Neural progenitor cell (in vitro differentiated cells): ENCODE measurements at regions not wholly inside any gene's neighbourhood (a gene's known extent, or its start where the extent isn't known, plus 50 kb on each side); places are given as distances from the start of the nearest gene placed in this dataset.

Experiments used
- DNase-seq: peaks from one replicate; pipeline ENCODE4 v3.0.0-alpha.2; 2016; ENCODE audit warnings: low spot score
- H2AFZ ChIP-seq: fragments of 200-600 bp; sonication (generic); replicated peaks from 2 replicates; pipeline ENCODE4 v1.6.1; 2016; ENCODE audit warnings: antibody characterized with exemption
- H3F3A ChIP-seq: fragments of 200-600 bp; sonication (generic); 2 replicates; pipeline ENCODE4 v1.6.1; 2016; ENCODE audit warnings: antibody characterized with exemption, low read depth
- H3K27ac ChIP-seq: fragments of 200-600 bp; sonication (generic); 2 replicates; pipeline ENCODE4 v1.5.1; 2016; ENCODE audit warnings: mild to moderate bottlenecking
- H3K27me3 ChIP-seq: fragments of 200-600 bp; sonication (generic); 2 replicates; pipeline ENCODE4 v1.6.1; 2016; ENCODE audit warnings: mild to moderate bottlenecking, moderate library complexity
- H3K36me3 ChIP-seq: fragments of 200-600 bp; sonication (generic); 2 replicates; pipeline ENCODE4 v1.5.1; 2016
- H3K4me1 ChIP-seq: fragments of 200-600 bp; sonication (generic); 2 replicates; pipeline ENCODE4 v1.6.1; 2016; ENCODE audit warnings: mixed run types
- H3K4me2 ChIP-seq: fragments of 200-600 bp; sonication (generic); 2 replicates; pipeline ENCODE4 v1.6.1; 2016
- H3K4me3 ChIP-seq: fragments of 200-600 bp; sonication (generic); 2 replicates; pipeline ENCODE4 v1.5.1; 2016
- H3K79me2 ChIP-seq: fragments of 200-600 bp; sonication (generic); 2 replicates; pipeline ENCODE4 v1.6.1; 2016; ENCODE audit warnings: low read depth
- H3K9ac ChIP-seq: fragments of 200-600 bp; sonication (generic); 2 replicates; pipeline ENCODE4 v1.6.1; 2016
- H3K9me3 ChIP-seq: fragments of 200-600 bp; sonication (generic); 2 replicates; pipeline ENCODE4 v1.5.1; 2016; ENCODE audit warnings: low read depth
- H4K20me1 ChIP-seq: fragments of 200-600 bp; sonication (generic); 2 replicates; pipeline ENCODE4 v1.6.1; 2016; ENCODE audit warnings: low read depth
- H3K27ac Mint-ChIP-seq: 3 replicates; pipeline ENCODE4 v1.8.0; 2021; ENCODE audit warnings: mixed read lengths
- H3K27me3 Mint-ChIP-seq: 2 replicates; pipeline ENCODE4 v1.8.0; 2022; ENCODE audit warnings: low read depth, mild to moderate bottlenecking, inconsistent platforms, moderate library complexity, mixed read lengths; ENCODE audit not compliant: insufficient read depth
- H3K36me3 Mint-ChIP-seq: 3 replicates; pipeline ENCODE4 v1.8.0; 2021; ENCODE audit warnings: mixed read lengths
- H3K4me1 Mint-ChIP-seq: 3 replicates; pipeline ENCODE4 v1.8.0; 2021; ENCODE audit warnings: mixed read lengths
- H3K4me3 Mint-ChIP-seq: 3 replicates; pipeline ENCODE4 v1.8.0; 2021; ENCODE audit warnings: mild to moderate bottlenecking, moderate library complexity, mixed read lengths
- H3K9me3 Mint-ChIP-seq: 3 replicates; pipeline ENCODE4 v1.8.0; 2020; ENCODE audit warnings: mixed read lengths
- EZH2 ChIP-seq: fragments of 200-600 bp; sonication (generic); IDR thresholded peaks from 2 replicates; pipeline ENCODE4 v1.6.1; 2017; ENCODE audit warnings: antibody characterized with exemption, mild to moderate bottlenecking, moderate library complexity
- EZH2phosphoT487 ChIP-seq: fragments of 200-600 bp; sonication (generic); IDR thresholded peaks from 2 replicates; pipeline ENCODE4 v1.6.1; 2017; ENCODE audit warnings: antibody characterized with exemption
- TF ChIP-seq, protein P1 (sequence below): fragments of 200-600 bp; sonication (generic); IDR thresholded peaks from 2 replicates; pipeline ENCODE4 v1.5.1; 2017; ENCODE audit warnings: antibody characterized with exemption, mild to moderate bottlenecking

DNA sequence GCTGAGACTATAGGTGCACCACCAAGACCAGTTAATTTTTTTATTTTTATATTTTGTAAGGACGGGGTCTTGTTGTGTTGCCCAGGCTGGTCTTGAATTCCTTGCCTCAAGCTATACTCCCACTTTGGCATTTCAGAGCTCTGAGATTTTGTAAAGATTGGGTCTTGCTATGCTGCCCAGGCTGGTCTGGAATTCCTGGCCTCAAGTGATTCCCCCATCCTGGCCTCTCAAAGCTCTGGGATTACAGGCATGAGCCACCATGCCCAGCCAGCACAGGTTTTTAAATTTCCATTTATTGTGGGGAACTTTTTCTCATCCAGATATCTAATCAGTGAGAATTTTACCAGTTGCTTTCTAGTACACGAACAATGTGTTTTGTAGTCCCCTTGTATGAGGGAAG, 156.1 kb upstream of the VLDLR start:
- peaks cover 2% of the 10 kb centered on the region for H3K9me3 Mint-ChIP-seq
- H3K36me3 Mint-ChIP-seq: no peaks in the 10 kb centered on the region
- Histone ChIP-seq H3K4me2 (no peak overlapping the region), H3K9ac (no peak overlapping the region), H3K4me1 (peaks cover 6% of the 10 kb centered on the region), H3K36me3 (no peaks in the 10 kb centered on the region), H3K4me3 (no peak overlapping the region), H3K79me2 (no peaks in the 10 kb centered on the region), H4K20me1 (no peaks in the 10 kb centered on the region), H3K27me3 (no peaks in the 10 kb centered on the region), H3K9me3 (no peaks in the 10 kb centered on the region), H3F3A (no peaks in the 10 kb centered on the region), H2AFZ (no peak overlapping the region), H3K27ac (no peak overlapping the region)
- no peak for DNase-seq
- H3K4me3 Mint-ChIP-seq: no peak overlapping the region
- H3K27me3 Mint-ChIP-seq: no peaks in the 10 kb centered on the region
- TF ChIP-seq, protein P1, sequence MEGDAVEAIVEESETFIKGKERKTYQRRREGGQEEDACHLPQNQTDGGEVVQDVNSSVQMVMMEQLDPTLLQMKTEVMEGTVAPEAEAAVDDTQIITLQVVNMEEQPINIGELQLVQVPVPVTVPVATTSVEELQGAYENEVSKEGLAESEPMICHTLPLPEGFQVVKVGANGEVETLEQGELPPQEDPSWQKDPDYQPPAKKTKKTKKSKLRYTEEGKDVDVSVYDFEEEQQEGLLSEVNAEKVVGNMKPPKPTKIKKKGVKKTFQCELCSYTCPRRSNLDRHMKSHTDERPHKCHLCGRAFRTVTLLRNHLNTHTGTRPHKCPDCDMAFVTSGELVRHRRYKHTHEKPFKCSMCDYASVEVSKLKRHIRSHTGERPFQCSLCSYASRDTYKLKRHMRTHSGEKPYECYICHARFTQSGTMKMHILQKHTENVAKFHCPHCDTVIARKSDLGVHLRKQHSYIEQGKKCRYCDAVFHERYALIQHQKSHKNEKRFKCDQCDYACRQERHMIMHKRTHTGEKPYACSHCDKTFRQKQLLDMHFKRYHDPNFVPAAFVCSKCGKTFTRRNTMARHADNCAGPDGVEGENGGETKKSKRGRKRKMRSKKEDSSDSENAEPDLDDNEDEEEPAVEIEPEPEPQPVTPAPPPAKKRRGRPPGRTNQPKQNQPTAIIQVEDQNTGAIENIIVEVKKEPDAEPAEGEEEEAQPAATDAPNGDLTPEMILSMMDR: no peak
- TF ChIP-seq EZH2phosphoT487 (no peak), EZH2 (no peak)
- H3K27ac Mint-ChIP-seq: no peak overlapping the region
- H3K4me1 Mint-ChIP-seq: peaks cover 10% of the 10 kb centered on the region

DNA sequence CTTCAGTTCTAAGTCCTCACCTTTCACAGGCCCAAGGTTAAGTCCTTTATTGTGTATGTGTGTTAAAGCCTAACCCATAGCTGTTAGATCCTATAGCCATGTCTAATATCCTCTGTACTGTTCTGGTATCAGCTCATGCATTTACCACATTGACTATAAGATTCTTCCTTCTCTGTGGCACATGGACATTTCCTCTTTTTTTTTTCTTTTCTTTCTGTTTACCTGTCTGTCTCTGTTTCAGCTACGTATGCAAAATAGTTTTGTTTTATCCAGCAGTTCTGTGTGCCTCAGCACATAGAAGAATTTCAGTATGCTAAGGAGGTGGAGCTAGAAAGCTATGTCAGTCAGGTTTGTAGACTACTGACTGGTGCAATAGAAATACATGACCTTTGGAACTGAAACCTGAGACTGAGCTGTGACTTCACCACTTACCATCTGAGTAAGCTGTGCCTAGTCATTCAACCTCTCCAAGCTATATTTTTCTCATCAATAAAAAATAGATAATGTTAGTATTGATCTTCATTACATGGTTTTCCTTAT, 155.6 kb upstream of the VLDLR start:
- H3K27me3 ChIP-seq: no peaks in the 10 kb centered on the region
- no peak overlapping the region for H2AFZ ChIP-seq
- H3K4me3 ChIP-seq: no peak overlapping the region
- H4K20me1 ChIP-seq: no peaks in the 10 kb centered on the region
- no peak overlapping the region for H3K4me2 ChIP-seq
- H3K79me2 ChIP-seq: no peaks in the 10 kb centered on the region
- no peak for DNase-seq
- H3K4me3 Mint-ChIP-seq: no peak overlapping the region
- H3K4me1 ChIP-seq: peaks cover 6% of the 10 kb centered on the region
- H3K9me3 ChIP-seq: no peaks in the 10 kb centered on the region
- peaks cover 2% of the 10 kb centered on the region for H3K9me3 Mint-ChIP-seq
- H3F3A ChIP-seq: no peaks in the 10 kb centered on the region
- peaks cover 10% of the 10 kb centered on the region for H3K4me1 Mint-ChIP-seq
- no peak for TF ChIP-seq EZH2phosphoT487
- no peak for TF ChIP-seq EZH2
- TF ChIP-seq, protein P1: no peak
- H3K27me3 Mint-ChIP-seq: no peaks in the 10 kb centered on the region
- H3K36me3 ChIP-seq: no peaks in the 10 kb centered on the region
- H3K27ac Mint-ChIP-seq: no peak overlapping the region
- H3K36me3 Mint-ChIP-seq: no peaks in the 10 kb centered on the region
- no peak overlapping the region for H3K27ac ChIP-seq
- no peak overlapping the region for H3K9ac ChIP-seq

DNA sequence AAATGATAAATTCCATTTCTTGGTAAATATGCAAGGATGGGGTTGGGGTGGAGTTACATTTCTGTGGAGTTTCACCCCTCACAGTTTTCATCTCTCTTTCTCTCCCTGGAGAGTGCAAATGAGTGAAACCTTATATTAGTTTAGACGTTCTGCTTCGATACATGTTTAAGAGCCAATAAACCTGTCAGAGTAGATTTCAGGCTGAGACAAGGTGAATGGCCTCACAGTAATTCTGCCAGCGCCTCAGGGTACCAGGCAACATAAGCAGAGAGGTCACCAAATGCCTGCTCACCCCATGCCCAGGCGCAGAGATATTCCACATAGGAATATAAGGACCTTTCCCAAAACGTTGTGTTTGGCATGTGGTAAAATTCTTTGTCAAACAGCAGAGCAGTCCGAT, 154.9 kb upstream of the VLDLR start:
- peak overlapping the region; percentile 23 for H3K4me3 Mint-ChIP-seq
- H3K36me3 ChIP-seq: no peaks in the 10 kb centered on the region
- no peak overlapping the region for H3K27ac ChIP-seq
- peaks cover 2% of the 10 kb centered on the region for H3K9me3 Mint-ChIP-seq
- H2AFZ ChIP-seq: no peak overlapping the region
- H3K27me3 Mint-ChIP-seq: no peaks in the 10 kb centered on the region
- peaks cover 6% of the 10 kb centered on the region for H3K4me1 ChIP-seq
- H3K27me3 ChIP-seq: no peaks in the 10 kb centered on the region
- no peaks in the 10 kb centered on the region for H4K20me1 ChIP-seq
- no peak overlapping the region for H3K4me3 ChIP-seq
- H3K36me3 Mint-ChIP-seq: no peaks in the 10 kb centered on the region
- H3K9ac ChIP-seq: no peak overlapping the region
- TF ChIP-seq EZH2phosphoT487: no peak
- H3K4me1 Mint-ChIP-seq: peaks cover 10% of the 10 kb centered on the region
- H3F3A ChIP-seq: no peaks in the 10 kb centered on the region
- no peak overlapping the region for H3K27ac Mint-ChIP-seq
- H3K9me3 ChIP-seq: no peaks in the 10 kb centered on the region
- H3K4me2 ChIP-seq: no peak overlapping the region
- no peak for DNase-seq
- no peaks in the 10 kb centered on the region for H3K79me2 ChIP-seq

DNA sequence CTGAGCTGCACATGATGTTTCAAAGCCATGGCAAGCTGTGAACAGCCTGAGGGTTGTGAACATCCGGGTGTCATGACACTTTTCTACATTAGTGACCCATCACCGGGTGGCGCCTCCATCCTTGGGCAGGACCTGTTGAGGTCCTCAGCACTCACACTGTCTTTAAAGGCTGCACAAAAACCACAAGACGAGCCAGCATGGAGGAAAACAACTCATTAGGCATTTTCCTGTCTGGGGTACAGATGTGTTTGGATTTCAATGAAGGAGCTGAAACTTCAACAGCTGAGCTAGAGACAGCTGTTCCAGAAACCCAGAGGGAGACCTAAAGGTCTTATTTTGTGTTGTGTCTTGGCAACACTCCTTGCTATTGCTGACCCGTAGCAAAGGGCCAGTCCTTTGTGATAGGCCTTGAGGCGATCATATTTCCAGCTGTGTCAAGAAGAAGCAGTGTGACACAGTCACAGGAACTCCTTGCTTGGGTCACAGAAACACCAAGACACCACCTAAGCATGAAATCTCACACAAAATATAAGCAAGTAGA, 151.8 kb upstream of the VLDLR start:
- no peaks in the 10 kb centered on the region for H3K9me3 ChIP-seq
- H3K4me3 ChIP-seq: no peak overlapping the region
- TF ChIP-seq, protein P1: peak; percentile 30
- no peak for TF ChIP-seq EZH2phosphoT487
- no peak overlapping the region for H3K4me2 ChIP-seq
- no peaks in the 10 kb centered on the region for H3K36me3 Mint-ChIP-seq
- H3K4me3 Mint-ChIP-seq: no peak overlapping the region
- H2AFZ ChIP-seq: peak overlapping the region; percentile 71
- peaks cover 30% of the 10 kb centered on the region for H3K4me1 Mint-ChIP-seq
- H3K9ac ChIP-seq: no peak overlapping the region
- H3K9me3 Mint-ChIP-seq: no peaks in the 10 kb centered on the region
- H3K27me3 Mint-ChIP-seq: no peaks in the 10 kb centered on the region
- no peaks in the 10 kb centered on the region for H3K27me3 ChIP-seq
- no peaks in the 10 kb centered on the region for H3K79me2 ChIP-seq
- H3F3A ChIP-seq: no peaks in the 10 kb centered on the region
- no peak overlapping the region for H3K27ac ChIP-seq
- peak overlapping the region; percentile 23 for H3K27ac Mint-ChIP-seq
- H4K20me1 ChIP-seq: no peaks in the 10 kb centered on the region
- no peaks in the 10 kb centered on the region for H3K36me3 ChIP-seq
- DNase-seq: peak; percentile 38
- peaks cover 10% of the 10 kb centered on the region for H3K4me1 ChIP-seq
